Glomerular endothelial cell (primary cell): ENCODE measurements at regions not wholly inside any gene's neighbourhood (a gene's known extent, or its start where the extent isn't known, plus 50 kb on each side); places are given as distances from the start of the nearest gene placed in this dataset.

ENCODE experiments used
- DNase-seq: peaks from one replicate; pipeline ENCODE4 v3.0.0-alpha.2; 2011; ENCODE audit warnings: low read depth, low spot score; ENCODE audit errors: extremely low read depth

- DNase-seq = no peak
These were observed 190.6 kb downstream of the MZT1 start for GRCh38 chr13:72536714-72537394.

- DNase-seq = no peak
These were observed 192.3 kb downstream of the MZT1 start for GRCh38 chr13:72534951-72535640.

- no peak for DNase-seq
These were observed 197.0 kb downstream of the MZT1 start for GRCh38 chr13:72530471-72530870.

- no peak for DNase-seq
These were observed 200.1 kb downstream of the MZT1 start for GRCh38 chr13:72527333-72527732.

- DNase-seq = no peak
These were observed 203.8 kb downstream of the MZT1 start for GRCh38 chr13:72523593-72523992.

GRCh38 chr13:72523049-72523448, 204.4 kb downstream of the MZT1 start:
- no peak for DNase-seq

GRCh38 chr13:72521940-72522661, 205.3 kb downstream of the MZT1 start:
- no peak for DNase-seq

- DNase-seq = no peak
These were observed 213.3 kb downstream of the MZT1 start for GRCh38 chr13:72514146-72514545.

GRCh38 chr13:72508392-72508791, 219.0 kb downstream of the MZT1 start:
- DNase-seq = no peak

- no peak for DNase-seq
These were observed 219.8 kb downstream of the MZT1 start for GRCh38 chr13:72507416-72508199.

GRCh38 chr13:72506706-72507105, 220.7 kb downstream of the MZT1 start:
- DNase-seq = no peak

GRCh38 chr13:72505376-72505775, 222.1 kb downstream of the MZT1 start:
- no peak for DNase-seq

GRCh38 chr13:72504131-72504841, 223.1 kb downstream of the MZT1 start:
- no peak for DNase-seq

GRCh38 chr13:72500851-72501250, 226.6 kb downstream of the MZT1 start:
- no peak for DNase-seq

GRCh38 chr13:72495681-72496080, 231.7 kb downstream of the MZT1 start:
- no peak for DNase-seq

GRCh38 chr13:72489751-72490150, 237.7 kb downstream of the MZT1 start:
- DNase-seq = no peak

GRCh38 chr13:72473321-72473720, 254.1 kb downstream of the MZT1 start:
- no peak for DNase-seq

GRCh38 chr13:72469906-72470305, 257.5 kb downstream of the MZT1 start:
- DNase-seq = no peak

- no peak for DNase-seq
These were observed 263.9 kb downstream of the MZT1 start for GRCh38 chr13:72463561-72463960.

GRCh38 chr13:72462726-72463125, 264.7 kb downstream of the MZT1 start:
- no peak for DNase-seq
